Neutrophil (primary cell): ENCODE measurements at regions not wholly inside any gene's neighbourhood (a gene's known extent, or its start where the extent isn't known, plus 50 kb on each side); places are given as distances from the start of the nearest gene placed in this dataset.

Source experiments
- H3K27ac ChIP-seq: fragments of 200-600 bp; sonication (generic); 2 replicates; pipeline ENCODE4 v1.5.1; 2016; ENCODE audit warnings: mild to moderate bottlenecking, moderate library complexity
- H3K27me3 ChIP-seq: fragments of 200-600 bp; sonication (generic); 2 replicates; pipeline ENCODE4 v1.6.0; 2016; ENCODE audit warnings: mild to moderate bottlenecking
- H3K36me3 ChIP-seq: fragments of 200-600 bp; sonication (generic); 2 replicates; pipeline ENCODE4 v1.5.1; 2017
- H3K4me1 ChIP-seq, 2 experiments: fragments of 200-600 bp in 1 of 2; sonication (generic) in 1 of 2; 1 replicate in 1 of 2; 2 replicates in 1 of 2; pipeline versions ENCODE4 v1.5.1 to v1.6.1; 2013 to 2016; ENCODE audit warnings: low read depth in 1 of 2, low read length in 1 of 2, mild to moderate bottlenecking in 1 of 2, moderate library complexity in 1 of 2; ENCODE audit not compliant: control insufficient read depth in 1 of 2, insufficient read depth in 1 of 2
- H3K4me3 ChIP-seq, 2 experiments: fragments of 200-600 bp in 1 of 2; sonication (generic) in 1 of 2; 1 replicate in 1 of 2; 2 replicates in 1 of 2; pipeline ENCODE4 v1.5.1; 2013 to 2016; ENCODE audit warnings: low read depth in 1 of 2, low read length in 1 of 2, mild to moderate bottlenecking in 1 of 2, moderate library complexity in 1 of 2
- H3K9me3 ChIP-seq: fragments of 200-600 bp; sonication (generic); 2 replicates; pipeline ENCODE4 v1.5.1; 2016
- TF ChIP-seq, protein P1 (sequence below): fragments of 200-600 bp; sonication (generic); IDR thresholded peaks from 2 replicates; pipeline ENCODE4 v1.5.1; 2016; ENCODE audit warnings: antibody characterized with exemption

GRCh38 chr16:65781855-65782254 lies 584.6 kb upstream of the CDH5 start:
- TF ChIP-seq, protein P1, sequence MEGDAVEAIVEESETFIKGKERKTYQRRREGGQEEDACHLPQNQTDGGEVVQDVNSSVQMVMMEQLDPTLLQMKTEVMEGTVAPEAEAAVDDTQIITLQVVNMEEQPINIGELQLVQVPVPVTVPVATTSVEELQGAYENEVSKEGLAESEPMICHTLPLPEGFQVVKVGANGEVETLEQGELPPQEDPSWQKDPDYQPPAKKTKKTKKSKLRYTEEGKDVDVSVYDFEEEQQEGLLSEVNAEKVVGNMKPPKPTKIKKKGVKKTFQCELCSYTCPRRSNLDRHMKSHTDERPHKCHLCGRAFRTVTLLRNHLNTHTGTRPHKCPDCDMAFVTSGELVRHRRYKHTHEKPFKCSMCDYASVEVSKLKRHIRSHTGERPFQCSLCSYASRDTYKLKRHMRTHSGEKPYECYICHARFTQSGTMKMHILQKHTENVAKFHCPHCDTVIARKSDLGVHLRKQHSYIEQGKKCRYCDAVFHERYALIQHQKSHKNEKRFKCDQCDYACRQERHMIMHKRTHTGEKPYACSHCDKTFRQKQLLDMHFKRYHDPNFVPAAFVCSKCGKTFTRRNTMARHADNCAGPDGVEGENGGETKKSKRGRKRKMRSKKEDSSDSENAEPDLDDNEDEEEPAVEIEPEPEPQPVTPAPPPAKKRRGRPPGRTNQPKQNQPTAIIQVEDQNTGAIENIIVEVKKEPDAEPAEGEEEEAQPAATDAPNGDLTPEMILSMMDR = no peak
- Histone ChIP-seq H3K4me3 (no peak overlapping the region), H3K27ac (no peak overlapping the region), H3K36me3 (no peaks in the 10 kb centered on the region), H3K27me3 (no peaks in the 10 kb centered on the region), H3K9me3 (no peaks in the 10 kb centered on the region), H3K4me1 (no peaks in the 10 kb centered on the region)

DNA sequence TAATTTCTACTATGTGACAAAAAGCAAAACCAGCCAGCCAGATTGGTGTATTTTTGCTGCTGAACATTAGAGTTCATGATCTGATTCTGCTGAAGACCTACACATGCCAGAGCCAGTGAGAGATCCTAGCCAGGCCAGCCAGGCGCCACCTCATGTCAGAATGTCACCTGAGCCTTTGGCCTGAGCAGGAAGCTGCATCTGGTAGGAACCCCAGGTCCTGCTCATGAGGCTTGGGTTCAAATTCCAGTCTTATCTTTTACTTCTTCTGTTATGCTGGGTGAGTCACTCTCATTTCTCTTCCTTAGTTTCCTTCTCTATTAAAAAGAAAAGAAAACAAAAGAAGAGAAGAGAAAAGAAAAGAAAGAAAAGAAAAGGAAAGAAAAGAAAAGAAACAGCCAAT lies 585.1 kb upstream of the CDH5 start:
- H3K36me3 ChIP-seq = no peaks in the 10 kb centered on the region
- H3K9me3 ChIP-seq = no peaks in the 10 kb centered on the region
- no peaks in the 10 kb centered on the region for H3K4me1 ChIP-seq
- no peak overlapping the region for H3K4me3 ChIP-seq
- TF ChIP-seq, protein P1 = no peak
- H3K27me3 ChIP-seq = no peaks in the 10 kb centered on the region
- H3K27ac ChIP-seq = no peak overlapping the region

- no peaks in the 10 kb centered on the region for H3K36me3 ChIP-seq
- no peaks in the 10 kb centered on the region for H3K27me3 ChIP-seq
- no peaks in the 10 kb centered on the region for H3K9me3 ChIP-seq
- no peaks in the 10 kb centered on the region for H3K4me1 ChIP-seq
- no peak overlapping the region for H3K27ac ChIP-seq
- TF ChIP-seq, protein P1 = no peak
- no peak overlapping the region for H3K4me3 ChIP-seq
Measured at GRCh38 chr16:65779201-65779600, 587.3 kb upstream of the CDH5 start.

GRCh38 chr16:65776639-65777183 lies 589.8 kb upstream of the CDH5 start:
- Histone ChIP-seq H3K27ac (no peak overlapping the region), H3K4me3 (no peak overlapping the region), H3K36me3 (no peaks in the 10 kb centered on the region), H3K9me3 (no peaks in the 10 kb centered on the region), H3K27me3 (no peaks in the 10 kb centered on the region), H3K4me1 (no peaks in the 10 kb centered on the region)
- TF ChIP-seq, protein P1 = no peak

DNA sequence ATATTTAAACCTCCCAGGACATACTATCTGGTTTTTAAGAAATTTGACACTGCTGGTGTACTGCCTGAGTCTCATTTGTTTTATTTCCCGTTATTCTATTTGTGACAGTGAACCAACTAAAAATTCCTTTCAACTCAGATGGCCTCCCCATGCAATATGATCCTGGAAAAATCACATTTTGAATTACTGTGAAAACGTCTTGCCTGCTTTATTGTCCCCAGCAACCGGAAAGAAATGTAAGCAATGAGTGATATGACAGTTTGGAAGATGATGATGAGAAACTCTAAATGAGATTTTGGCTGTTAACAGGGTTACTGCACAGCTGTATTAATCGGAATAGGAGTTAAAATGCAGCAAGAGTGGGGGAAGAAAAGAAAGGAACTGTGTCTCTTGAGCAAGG lies 590.7 kb upstream of the CDH5 start:
- no peak overlapping the region for H3K4me3 ChIP-seq
- no peak overlapping the region for H3K27ac ChIP-seq
- TF ChIP-seq, protein P1 = no peak
- no peaks in the 10 kb centered on the region for H3K36me3 ChIP-seq
- H3K4me1 ChIP-seq = no peaks in the 10 kb centered on the region
- no peaks in the 10 kb centered on the region for H3K9me3 ChIP-seq
- no peaks in the 10 kb centered on the region for H3K27me3 ChIP-seq

- no peaks in the 10 kb centered on the region for H3K4me1 ChIP-seq
- no peak overlapping the region for H3K27ac ChIP-seq
- H3K27me3 ChIP-seq = no peaks in the 10 kb centered on the region
- TF ChIP-seq, protein P1 = no peak
- H3K9me3 ChIP-seq = no peaks in the 10 kb centered on the region
- no peak overlapping the region for H3K4me3 ChIP-seq
- no peaks in the 10 kb centered on the region for H3K36me3 ChIP-seq
Measured at GRCh38 chr16:65774350-65774749, 592.1 kb upstream of the CDH5 start.
